Kasumi-1 (cell line): ENCODE measurements at regions not wholly inside any gene's neighbourhood (a gene's known extent, or its start where the extent isn't known, plus 50 kb on each side); places are given as distances from the start of the nearest gene placed in this dataset.
A peak's percentile ranks its signal among the peaks of the same experiment; 100 is the strongest.

ENCODE experiments used
- DNase-seq, 2 experiments: peaks; one replicate each; lab custom pipeline; 2025; lab: John Stamatoyannopoulos, UW

- DNase-seq = no peak
Measured at GRCh38 chr9:87327575-87328125, 170.0 kb upstream of the DAPK1 start.

- DNase-seq = no peak
Measured at GRCh38 chr9:87333802-87334201, 163.9 kb upstream of the DAPK1 start.

- no peak for DNase-seq
Measured at GRCh38 chr9:87334366-87334765, 163.3 kb upstream of the DAPK1 start.

GRCh38 chr9:87336407-87336806, 161.3 kb upstream of the DAPK1 start:
- peak; percentile 60 to 78 for DNase-seq

GRCh38 chr9:87336914-87337333, 160.7 kb upstream of the DAPK1 start:
- peak; percentile 70 to 86 for DNase-seq

GRCh38 chr9:87337335-87338087, 160.2 kb upstream of the DAPK1 start:
- no peak for DNase-seq

GRCh38 chr9:87338088-87338989, 159.3 kb upstream of the DAPK1 start:
- DNase-seq = no peak

- no peak for DNase-seq
Measured at GRCh38 chr9:87340391-87340790, 157.3 kb upstream of the DAPK1 start.

GRCh38 chr9:87342743-87343142, 154.9 kb upstream of the DAPK1 start:
- DNase-seq = no peak

GRCh38 chr9:87343816-87344430, 153.7 kb upstream of the DAPK1 start:
- no peak for DNase-seq

- DNase-seq = no peak
Measured at GRCh38 chr9:87346061-87346665, 151.5 kb upstream of the DAPK1 start.

GRCh38 chr9:87350915-87351314, 146.8 kb upstream of the DAPK1 start:
- no peak for DNase-seq

- DNase-seq = no peak
Measured at GRCh38 chr9:87353301-87353700, 144.4 kb upstream of the DAPK1 start.

GRCh38 chr9:87354147-87354546, 143.5 kb upstream of the DAPK1 start:
- no peak for DNase-seq

- no peak for DNase-seq
Measured at GRCh38 chr9:87357600-87357999, 140.1 kb upstream of the DAPK1 start.

- DNase-seq = no peak
Measured at GRCh38 chr9:87359264-87359663, 138.4 kb upstream of the DAPK1 start.

GRCh38 chr9:87359958-87360601, 137.6 kb upstream of the DAPK1 start:
- no peak for DNase-seq

- DNase-seq = no peak
Measured at GRCh38 chr9:87370049-87370685, 127.5 kb upstream of the DAPK1 start.

- no peak for DNase-seq
Measured at GRCh38 chr9:87371795-87372355, 125.8 kb upstream of the DAPK1 start.

GRCh38 chr9:87372356-87372851, 125.3 kb upstream of the DAPK1 start:
- DNase-seq = no peak
